ENCODE measurements at regions not wholly inside any gene's neighbourhood (a gene's known extent, or its start where the extent isn't known, plus 50 kb on each side); places are given as distances from the start of the nearest gene placed in this dataset.

- TF ChIP-seq EZH2 (IDR thresholded peaks at IDR 0.05; ENCODE audit: insufficient read depth, poor library complexity, severe bottlenecking): no peak
- no peak for TF ChIP-seq EZH2phosphoT487 (IDR thresholded peaks at IDR 0.05; ENCODE audit: insufficient read depth, low read depth)
These were observed 262.8 kb upstream of the DAPK1 start for GRCh38 chr9:87234854-87235253.
